HG02943 (cell line): ENCODE measurements at regions not wholly inside any gene's neighbourhood (a gene's known extent, or its start where the extent isn't known, plus 50 kb on each side); places are given as distances from the start of the nearest gene placed in this dataset.

Experiments used
- ATAC-seq: cut with Tn5 transposase; IDR thresholded peaks from one replicate; pipeline ENCODE4 v1.9.1; 2021; ENCODE audit warnings: mild to moderate bottlenecking, low read depth, moderate library complexity; ENCODE audit not compliant: unreplicated experiment

- no peak for ATAC-seq
Measured at GRCh38 chr4:176566769-176567168, 226.0 kb downstream of the VEGFC start.

- no peak for ATAC-seq
Measured at GRCh38 chr4:176568238-176568637, 224.5 kb downstream of the VEGFC start.

DNA sequence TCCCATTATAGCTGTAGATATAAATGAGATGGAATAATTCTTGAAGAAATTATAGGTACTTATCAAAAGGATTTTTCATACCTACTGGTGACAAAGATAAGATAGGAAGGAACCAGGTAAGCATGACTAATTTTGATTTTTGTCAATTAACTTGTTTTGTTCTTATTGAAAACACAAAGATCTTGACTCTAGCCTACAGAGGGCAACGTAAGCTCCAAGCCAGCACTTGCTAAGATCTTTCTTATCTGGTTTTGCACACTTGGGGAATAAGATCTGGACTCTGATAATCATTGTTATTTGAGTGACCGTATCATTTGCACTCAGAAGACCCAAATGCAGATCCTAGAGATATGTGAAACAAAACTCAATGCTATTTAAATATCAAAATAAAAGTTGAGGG is 223.4 kb downstream of the VEGFC start:
- no peak for ATAC-seq

DNA sequence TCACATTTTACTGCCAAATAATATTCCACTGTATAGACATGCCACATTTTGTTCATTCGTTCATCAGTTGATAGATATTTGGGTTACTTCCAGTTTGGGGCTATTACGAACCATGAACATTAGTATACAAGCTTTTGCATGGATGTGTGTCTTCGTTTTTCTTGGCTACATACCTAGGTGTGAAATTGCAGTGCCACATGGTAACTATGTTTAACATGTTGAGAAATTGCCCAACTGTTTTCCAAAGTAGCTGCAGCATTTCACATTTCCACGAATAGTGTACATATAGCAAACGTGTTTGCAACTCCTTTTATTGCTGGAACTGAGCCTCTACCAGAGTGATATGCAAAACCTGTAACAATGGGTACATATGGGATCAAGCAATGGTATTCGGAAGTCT is 221.5 kb downstream of the VEGFC start:
- no peak for ATAC-seq

DNA sequence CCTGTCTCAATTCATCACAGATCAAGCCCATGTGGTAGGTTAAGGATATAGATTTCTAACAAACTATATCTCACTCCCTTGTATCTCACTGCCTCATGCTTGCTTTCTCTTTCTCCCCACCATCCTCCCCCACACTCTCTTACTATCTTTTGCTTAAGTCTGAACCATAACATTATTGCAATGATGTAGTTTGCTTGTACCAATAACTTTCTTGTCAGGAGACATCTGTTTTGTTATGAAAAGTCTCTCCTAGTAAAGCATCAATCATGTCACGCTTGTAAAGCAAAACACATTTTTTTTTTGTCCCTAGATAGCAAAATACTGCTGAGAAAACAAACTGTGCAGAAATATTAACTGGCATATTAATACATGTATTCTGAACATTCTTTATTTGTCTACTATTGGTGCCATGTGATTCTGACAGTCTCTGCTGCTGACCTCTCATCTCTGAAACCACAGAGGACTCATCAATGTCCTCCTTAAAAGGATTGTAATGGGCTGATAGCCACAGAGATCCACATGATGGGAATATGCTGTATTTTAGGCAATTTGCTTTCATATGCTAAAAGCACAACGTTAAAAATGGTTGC is 217.5 kb downstream of the VEGFC start:
- ATAC-seq, result no peak

DNA sequence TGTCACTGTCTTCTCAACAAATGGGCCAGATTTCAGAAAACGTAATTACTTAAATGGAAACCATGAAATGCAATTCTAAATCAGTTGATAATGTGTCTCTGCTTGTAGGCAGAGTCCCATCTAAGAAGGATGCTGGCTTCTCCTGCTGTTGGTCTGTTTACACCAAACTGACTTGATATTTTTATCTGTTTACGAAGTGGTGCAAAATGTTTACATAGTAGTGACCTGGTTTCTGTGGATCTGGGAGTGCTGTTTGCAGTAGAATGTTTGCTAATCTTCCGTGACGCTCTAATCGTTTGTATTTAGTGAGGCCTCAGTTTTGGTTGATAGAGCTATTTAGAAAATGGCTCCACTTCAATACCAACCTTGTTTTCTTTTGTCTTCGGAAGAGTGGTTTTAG is 213.5 kb downstream of the VEGFC start:
- ATAC-seq, result no peak

GRCh38 chr4:176583278-176583677 is 209.4 kb downstream of the VEGFC start:
- ATAC-seq, result no peak

DNA sequence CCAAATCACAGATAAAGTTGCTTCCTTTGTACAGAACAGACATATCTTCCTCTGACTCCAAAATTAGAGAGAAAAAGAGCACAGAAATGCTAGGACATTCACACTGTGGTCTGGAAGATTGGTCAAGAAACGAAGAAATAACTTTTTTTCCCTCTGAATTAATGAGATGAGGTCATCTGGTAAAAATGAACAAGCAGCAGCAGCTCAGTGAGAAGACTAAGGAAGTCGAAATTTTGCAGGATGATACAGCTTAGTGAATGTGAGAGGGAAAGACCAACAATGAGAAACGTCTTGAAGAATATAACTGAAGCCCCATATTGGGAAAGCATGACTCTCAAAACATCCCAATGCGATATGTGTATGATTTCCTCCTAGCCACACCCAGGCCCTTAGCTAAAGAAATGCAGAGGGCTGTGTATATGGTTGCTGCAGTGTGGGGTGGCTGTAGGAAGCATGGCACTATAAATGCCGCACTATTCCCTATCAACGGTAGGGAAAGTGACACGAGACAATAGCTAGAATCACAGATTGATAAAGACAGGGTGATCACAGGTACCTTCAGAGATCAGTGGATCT is 208.6 kb downstream of the VEGFC start:
- ATAC-seq, result no peak

DNA sequence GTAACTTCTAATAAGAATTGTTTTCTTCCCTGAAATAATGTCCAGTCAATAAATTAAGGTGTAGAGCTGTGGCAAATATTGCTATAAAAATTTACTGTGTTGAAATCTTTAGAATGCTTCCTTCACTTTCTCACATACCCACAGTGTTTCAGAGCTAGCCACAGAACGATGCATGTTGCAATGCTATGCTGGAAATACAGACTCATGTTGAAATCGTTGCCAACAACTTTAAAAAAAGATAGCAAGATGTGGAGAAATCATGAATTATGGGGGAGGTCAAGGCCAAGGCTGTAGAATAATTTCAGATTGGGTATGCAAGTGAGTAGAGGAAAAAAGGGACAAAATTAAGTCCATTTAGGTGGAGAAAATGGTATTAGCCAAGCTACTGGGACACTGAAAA is 204.8 kb downstream of the VEGFC start:
- no peak for ATAC-seq

DNA sequence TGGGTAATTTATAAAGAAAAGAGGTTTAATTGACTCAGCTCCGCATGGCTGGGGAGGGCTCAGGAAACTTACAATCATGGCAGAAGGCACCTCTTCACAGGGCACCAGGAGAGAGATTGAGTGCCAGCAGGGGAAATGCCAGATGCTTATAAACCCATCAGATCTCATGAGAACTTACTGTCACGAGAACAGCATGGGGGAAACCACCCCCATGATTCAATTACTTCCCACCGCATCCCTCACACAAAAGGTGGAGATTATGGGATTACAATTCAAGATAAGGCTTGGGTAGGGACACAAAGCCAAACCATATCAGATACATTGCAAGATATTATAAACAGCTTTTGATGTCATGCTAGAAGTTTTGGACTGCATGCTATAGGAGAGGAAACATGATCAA is 204.3 kb downstream of the VEGFC start:
- ATAC-seq, result no peak

GRCh38 chr4:176592976-176593670 is 199.6 kb downstream of the VEGFC start:
- no peak for ATAC-seq

DNA sequence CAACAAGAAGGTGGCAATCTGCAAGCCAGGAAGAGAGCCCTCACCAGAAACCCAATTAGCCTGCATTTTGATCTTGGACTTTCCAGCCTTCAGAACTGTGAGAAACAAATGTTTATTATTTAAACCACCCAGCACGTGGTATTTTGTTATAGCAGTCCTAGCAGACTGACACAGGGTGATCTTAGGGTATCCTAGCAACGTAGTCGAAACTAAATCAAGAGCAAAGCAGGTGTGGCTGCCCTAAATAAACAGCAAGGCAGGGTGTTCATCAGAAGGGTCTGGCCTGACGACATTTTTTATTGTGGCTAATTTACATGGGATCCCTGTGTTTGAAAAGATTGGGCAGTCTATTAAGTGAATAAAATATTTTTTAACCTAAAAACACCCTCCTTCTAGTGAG is 198.8 kb downstream of the VEGFC start:
- ATAC-seq, result no peak

- ATAC-seq, result no peak
Measured at GRCh38 chr4:176595257-176595656, 197.5 kb downstream of the VEGFC start.

- ATAC-seq, result no peak
Measured at GRCh38 chr4:176601124-176601523, 191.6 kb downstream of the VEGFC start.

DNA sequence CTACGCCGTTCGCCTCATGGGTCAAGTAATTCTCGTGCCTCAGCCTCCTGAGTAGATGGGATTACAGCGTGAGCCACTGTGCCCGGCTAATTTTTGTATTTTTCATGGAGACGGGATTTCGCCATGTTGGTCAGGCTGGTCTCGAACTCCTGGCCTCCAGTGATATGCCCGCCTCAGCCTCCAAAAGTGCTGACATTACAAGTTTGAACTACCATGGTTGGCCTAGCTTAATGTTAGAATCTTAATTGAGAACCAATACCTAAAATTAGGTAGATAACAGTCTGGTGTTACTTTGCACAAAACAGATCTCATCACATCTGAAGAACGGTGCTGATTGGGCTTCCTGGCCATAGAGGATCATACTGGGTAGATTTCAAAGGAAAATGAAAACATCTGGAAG is 184.9 kb downstream of the VEGFC start:
- ATAC-seq, result no peak

DNA sequence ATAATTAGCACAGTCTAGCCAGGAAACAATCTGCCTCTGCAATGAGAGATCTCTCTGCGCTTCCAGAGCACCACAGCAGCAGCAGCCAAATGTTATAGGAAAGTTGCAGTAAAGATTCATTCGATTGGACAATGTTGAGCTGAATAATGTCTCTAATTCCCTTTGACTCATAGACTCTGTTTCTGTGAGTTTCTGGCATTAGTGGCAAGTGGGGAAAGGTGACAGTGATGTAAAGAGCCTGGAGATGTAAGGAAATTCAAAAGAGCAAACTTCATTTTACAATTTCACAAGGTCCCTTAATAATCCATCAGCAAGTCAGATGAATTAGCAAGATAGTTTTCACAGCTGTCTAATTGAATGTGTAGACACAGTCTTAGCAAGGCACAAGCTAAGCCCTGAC is 184.4 kb downstream of the VEGFC start:
- ATAC-seq, result no peak

DNA sequence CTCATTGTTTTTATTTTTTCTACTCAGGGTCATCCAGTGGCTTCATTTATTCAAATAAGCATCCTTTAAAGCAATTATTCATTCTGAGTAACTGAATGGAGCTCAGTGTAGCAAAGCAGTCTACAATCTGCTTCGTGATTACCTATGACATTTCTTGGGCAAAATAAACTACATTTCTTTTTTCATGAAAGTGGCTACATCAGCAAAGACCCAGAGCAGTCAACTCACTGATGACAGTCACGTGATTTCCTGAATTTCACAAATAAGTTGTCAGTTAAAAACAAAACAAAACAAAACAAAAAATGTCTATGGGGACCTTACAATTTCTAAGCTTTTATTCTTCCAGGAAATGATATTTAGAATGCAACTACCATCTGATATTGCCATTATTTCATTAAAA is 182.1 kb downstream of the VEGFC start:
- no peak for ATAC-seq

- no peak for ATAC-seq
Measured at GRCh38 chr4:176611381-176611780, 181.3 kb downstream of the VEGFC start.

GRCh38 chr4:176611951-176612350 is 180.8 kb downstream of the VEGFC start:
- no peak for ATAC-seq

- ATAC-seq, result no peak
Measured at GRCh38 chr4:176614793-176615192, 177.9 kb downstream of the VEGFC start.

GRCh38 chr4:176616151-176616550 is 176.6 kb downstream of the VEGFC start:
- ATAC-seq, result no peak

DNA sequence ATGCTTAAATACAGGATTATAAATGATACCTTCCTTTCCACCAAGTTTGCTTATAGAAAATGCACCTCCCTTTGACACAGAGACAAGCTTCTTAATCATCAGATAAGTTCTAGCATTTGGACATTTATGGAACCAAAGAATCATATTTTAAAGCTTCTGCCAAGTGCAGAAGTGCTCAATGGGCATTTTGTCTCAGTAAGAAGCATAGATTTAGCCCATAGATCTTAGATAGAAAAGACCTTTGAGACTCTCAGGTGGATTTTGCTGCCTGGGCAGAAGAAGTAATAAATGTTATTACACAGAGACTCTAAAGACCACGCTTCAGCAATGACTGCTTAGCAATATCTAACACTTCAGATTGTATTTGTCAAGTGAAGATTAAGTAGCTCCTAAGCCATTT is 174.6 kb downstream of the VEGFC start:
- no peak for ATAC-seq
